Right lobe of liver (tissue), 6 donors: ENCODE measurements at regions not wholly inside any gene's neighbourhood (a gene's known extent, or its start where the extent isn't known, plus 50 kb on each side); places are given as distances from the start of the nearest gene placed in this dataset.
"Not testable (repeated sequence)": the region's sequence is repeated elsewhere in the genome, so short reads cannot be mapped to it uniquely, and the experiment has no call there.

Experiments
- ATAC-seq, 4 donors: fragments of 200-7000 bp; cut with Tn5 transposase; one replicate each; pipeline ENCODE4 v1.9.1; 2020; ENCODE audit warnings: mild to moderate bottlenecking in 4 of 4, moderate library complexity in 4 of 4
- DNase-seq, 3 donors: peaks; one replicate each; pipeline ENCODE4 v3.0.0-alpha.2; 2020
- H3K27ac ChIP-seq, 3 donors: fragments of 200-600 bp; one replicate each; pipeline ENCODE4 v1.8.0; 2022
- H3K27me3 ChIP-seq, 2 donors: fragments of 200-600 bp; one replicate each; pipeline ENCODE4 v1.8.0; 2022
- H3K36me3 ChIP-seq, 4 donors: fragments of 200-600 bp; sonication (generic) in 1 of 4; one replicate each; pipeline versions ENCODE4 v1.5.1 to v1.8.0; 2017 to 2022; ENCODE audit warnings: control low read depth in 1 of 4
- H3K4me1 ChIP-seq, 4 donors: fragments of 200-600 bp; sonication (generic) in 1 of 4; one replicate each; pipeline versions ENCODE4 v1.5.1 to v1.8.0; 2017 to 2022; ENCODE audit warnings: control low read depth in 1 of 4
- H3K4me3 ChIP-seq, 3 donors: fragments of 200-600 bp; one replicate each; pipeline ENCODE4 v1.8.0; 2022
- H3K9me3 ChIP-seq, 4 donors: fragments of 200-600 bp; sonication (generic) in 1 of 4; one replicate each; pipeline versions ENCODE4 v1.5.1 to v1.8.0; 2017 to 2022; ENCODE audit warnings: control low read depth in 1 of 4
- POLR2A ChIP-seq: fragments of 450-650 bp; IDR thresholded peaks from one replicate; pipeline ENCODE4 v1.6.1; 2017; ENCODE audit warnings: antibody characterized with exemption, mild to moderate bottlenecking
- WGBS: methylation state at CpG from one replicate; pipeline ENCODE4 v1.1.6; 2018; ENCODE audit warnings: low coverage, low lambda C conversion rate; ENCODE audit not compliant: insufficient coverage; ENCODE audit errors: missing lambda C conversion rate; 5-methylcytosine and 5-hydroxymethylcytosine counted together
- intact Hi-C, 2 donors: fragments of 100-400 bp; cut with DNase I; formaldehyde crosslinking; loops; one replicate each; pipeline versions ENCODE4 v1.11.2 to v1.14.1; 2022
- TF ChIP-seq, protein P1 (sequence below), 4 donors: fragments of 200-600 bp in 3 of 4; fragments of 450-650 bp in 1 of 4; IDR thresholded peaks; one replicate each; pipeline versions ENCODE4 v1.5.1 to v1.8.0; 2016 to 2022; ENCODE audit warnings: antibody characterized with exemption in 4 of 4, mild to moderate bottlenecking in 2 of 4
- donor health status: DM: no; HTN: yes; CAD: no.
- donor health status: DM: no; HTN: no; CAD: no.
- donor health status: DM: no; HTN: no; CAD: no.
- donor health status: DM: no; HTN: yes; CAD: no.
- donor health status: DM: no; HTN: yes; CAD: no.

DNA sequence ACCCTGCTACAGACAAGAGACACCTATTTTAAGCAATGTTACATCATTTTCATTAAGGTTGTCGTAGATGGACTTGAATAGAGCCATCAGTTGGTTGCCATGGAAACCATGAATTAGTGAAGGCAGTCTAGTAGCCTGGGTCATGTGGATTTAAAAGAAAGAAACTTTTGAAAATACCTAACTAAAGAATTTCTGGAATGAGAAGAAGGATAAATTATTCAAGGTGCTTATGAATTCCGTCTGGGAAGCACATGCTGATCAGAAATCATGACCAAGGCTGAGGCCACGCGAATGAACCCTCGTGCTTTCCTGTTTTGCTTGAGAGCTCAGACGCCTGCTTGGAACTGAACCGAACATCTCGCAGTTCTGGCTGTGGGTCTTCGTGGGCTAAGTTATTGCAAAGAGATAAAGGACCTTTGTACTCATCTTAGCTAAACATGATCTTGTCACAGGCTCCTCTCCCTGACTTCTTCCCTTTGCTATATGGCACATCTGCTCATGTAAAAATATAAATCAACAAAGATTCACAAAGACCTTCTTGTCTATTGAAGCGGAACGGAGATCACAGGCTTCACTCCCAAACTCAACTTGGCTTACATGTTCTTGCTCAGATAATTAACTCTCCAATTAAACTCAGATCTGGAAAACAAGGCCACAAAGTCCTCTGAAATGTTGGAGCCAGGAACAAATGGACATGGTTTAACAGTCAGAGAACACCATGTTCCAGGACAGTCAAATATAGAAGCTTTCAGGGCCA is 140.2 kb downstream of the NUFIP1 start:
- no peak overlapping the region for H3K4me3 ChIP-seq
- WGBS, result 80% methylated on average over 9 of the region's 11 CpGs
- no peaks in the 10 kb centered on the region for H3K9me3 ChIP-seq
- H3K4me1 ChIP-seq, result peaks cover 0 to 6% (median 2%) of the 10 kb centered on the region in 4 donors
- intact Hi-C loops, result no loop called here
- ATAC-seq, result no peak
- no peaks in the 10 kb centered on the region for H3K27me3 ChIP-seq
- H3K27ac ChIP-seq, result no peak overlapping the region
- H3K36me3 ChIP-seq, result no peaks in the 10 kb centered on the region
- no peak for DNase-seq
- TF ChIP-seq, protein P1, sequence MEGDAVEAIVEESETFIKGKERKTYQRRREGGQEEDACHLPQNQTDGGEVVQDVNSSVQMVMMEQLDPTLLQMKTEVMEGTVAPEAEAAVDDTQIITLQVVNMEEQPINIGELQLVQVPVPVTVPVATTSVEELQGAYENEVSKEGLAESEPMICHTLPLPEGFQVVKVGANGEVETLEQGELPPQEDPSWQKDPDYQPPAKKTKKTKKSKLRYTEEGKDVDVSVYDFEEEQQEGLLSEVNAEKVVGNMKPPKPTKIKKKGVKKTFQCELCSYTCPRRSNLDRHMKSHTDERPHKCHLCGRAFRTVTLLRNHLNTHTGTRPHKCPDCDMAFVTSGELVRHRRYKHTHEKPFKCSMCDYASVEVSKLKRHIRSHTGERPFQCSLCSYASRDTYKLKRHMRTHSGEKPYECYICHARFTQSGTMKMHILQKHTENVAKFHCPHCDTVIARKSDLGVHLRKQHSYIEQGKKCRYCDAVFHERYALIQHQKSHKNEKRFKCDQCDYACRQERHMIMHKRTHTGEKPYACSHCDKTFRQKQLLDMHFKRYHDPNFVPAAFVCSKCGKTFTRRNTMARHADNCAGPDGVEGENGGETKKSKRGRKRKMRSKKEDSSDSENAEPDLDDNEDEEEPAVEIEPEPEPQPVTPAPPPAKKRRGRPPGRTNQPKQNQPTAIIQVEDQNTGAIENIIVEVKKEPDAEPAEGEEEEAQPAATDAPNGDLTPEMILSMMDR (IDR thresholded peaks at IDR 0.05), result no peak
- TF ChIP-seq POLR2A, result no peak

- WGBS, result 76% methylated on average over 11 of the region's 11 CpGs
- H3K36me3 ChIP-seq, ATAC-seq, H3K27me3 ChIP-seq, H3K4me1 ChIP-seq, H3K4me3 ChIP-seq, DNase-seq, H3K9me3 ChIP-seq, intact Hi-C loops, H3K27ac ChIP-seq: not testable (repeated sequence)
Observed at GRCh38 chr13:44845281-44846058, 143.8 kb downstream of the NUFIP1 start.

DNA sequence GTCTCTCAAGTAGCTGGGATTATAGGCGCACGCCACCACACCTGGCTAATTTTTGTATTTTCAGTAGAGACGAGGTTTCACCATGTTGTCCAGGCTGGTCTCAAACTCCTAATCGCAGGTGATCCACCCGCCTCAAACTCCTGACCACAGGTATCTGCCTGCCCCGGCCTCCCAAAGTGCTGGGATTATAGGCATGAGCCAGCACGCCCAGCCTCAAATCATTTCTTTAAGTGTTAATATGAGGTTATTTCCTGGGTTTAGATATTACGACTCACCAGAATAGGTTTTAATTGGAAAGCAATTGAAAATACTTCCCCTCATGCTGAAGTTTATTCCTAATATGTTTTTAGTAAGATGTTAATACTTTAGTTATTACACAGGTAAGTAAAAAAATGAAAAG is 144.5 kb downstream of the NUFIP1 start:
- DNase-seq (no peak), ATAC-seq (no peak)
- no peaks in the 10 kb centered on the region for H3K36me3 ChIP-seq
- TF ChIP-seq, protein P1 (IDR thresholded peaks at IDR 0.05), result no peak
- no peak for TF ChIP-seq POLR2A
- H3K4me3 ChIP-seq, result no peak overlapping the region
- H3K4me1 ChIP-seq, result no peaks in the 10 kb centered on the region
- H3K27me3 ChIP-seq, result no peaks in the 10 kb centered on the region
- no peak overlapping the region for H3K27ac ChIP-seq
- H3K9me3 ChIP-seq, result no peaks in the 10 kb centered on the region
- 78% methylated on average over 7 of the region's 8 CpGs for WGBS
- intact Hi-C loops, result no loop called here

GRCh38 chr13:44843403-44843802 is 145.9 kb downstream of the NUFIP1 start:
- no peak for DNase-seq
- no peak overlapping the region for H3K27ac ChIP-seq
- no peaks in the 10 kb centered on the region for H3K4me1 ChIP-seq
- H3K36me3 ChIP-seq, result no peaks in the 10 kb centered on the region
- 100% methylated on average over 1 of the region's 1 CpG for WGBS
- intact Hi-C loops, result no loop called here
- no peak for ATAC-seq
- TF ChIP-seq POLR2A, result no peak
- TF ChIP-seq, protein P1 (IDR thresholded peaks at IDR 0.05), result no peak
- H3K9me3 ChIP-seq, result no peaks in the 10 kb centered on the region
- no peaks in the 10 kb centered on the region for H3K27me3 ChIP-seq
- H3K4me3 ChIP-seq, result no peak overlapping the region

GRCh38 chr13:44842158-44842557 is 147.1 kb downstream of the NUFIP1 start:
- Histone ChIP-seq H3K4me3 (no peak overlapping the region), H3K36me3 (no peaks in the 10 kb centered on the region), H3K27ac (no peak overlapping the region), H3K4me1 (no peaks in the 10 kb centered on the region), H3K27me3 (no peaks in the 10 kb centered on the region), H3K9me3 (no peaks in the 10 kb centered on the region)
- intact Hi-C loops, result no loop called here
- ATAC-seq (peak in 1 of 4 donors; percentile 29), DNase-seq (no peak)
- TF ChIP-seq POLR2A, result no peak
- TF ChIP-seq, protein P1 (IDR thresholded peaks at IDR 0.05), result no peak
- 50% methylated on average over 1 of the region's 1 CpG for WGBS
